ENCODE measurements at regions not wholly inside any gene's neighbourhood (a gene's known extent, or its start where the extent isn't known, plus 50 kb on each side); places are given as distances from the start of the nearest gene placed in this dataset.
"Not testable (repeated sequence)": the region's sequence is repeated elsewhere in the genome, so short reads cannot be mapped to it uniquely, and the experiment has no call there.

- no peak for DNase-seq
Observed at GRCh38 chr3:177889652-177890358, 646.4 kb upstream of the KCNMB2 start.

- no peak for DNase-seq
Observed at GRCh38 chr3:177890359-177890683, 645.9 kb upstream of the KCNMB2 start.

- not testable (repeated sequence) for DNase-seq
Observed at GRCh38 chr3:177891569-177891968, 644.7 kb upstream of the KCNMB2 start.

GRCh38 chr3:177893331-177893730 is 642.9 kb upstream of the KCNMB2 start:
- no peak for DNase-seq

- no peak for DNase-seq
Observed at GRCh38 chr3:177894081-177894728, 642.0 kb upstream of the KCNMB2 start.

GRCh38 chr3:177898185-177898584 is 638.1 kb upstream of the KCNMB2 start:
- no peak for DNase-seq

GRCh38 chr3:177899275-177900067 is 636.8 kb upstream of the KCNMB2 start:
- DNase-seq, result no peak

- no peak for DNase-seq
Observed at GRCh38 chr3:177902876-177903275, 633.4 kb upstream of the KCNMB2 start.

GRCh38 chr3:177904621-177905020 is 631.6 kb upstream of the KCNMB2 start:
- peak; percentile 4 for DNase-seq

GRCh38 chr3:177905173-177906125 is 630.8 kb upstream of the KCNMB2 start:
- peak; percentile 69 for DNase-seq

- peak; percentile 18 for DNase-seq
Observed at GRCh38 chr3:177906126-177906511, 630.1 kb upstream of the KCNMB2 start.

GRCh38 chr3:177906578-177907229 is 629.5 kb upstream of the KCNMB2 start:
- DNase-seq, result no peak

GRCh38 chr3:177909530-177909929 is 626.7 kb upstream of the KCNMB2 start:
- DNase-seq, result not testable (repeated sequence)

- no peak for DNase-seq
Observed at GRCh38 chr3:177914224-177914623, 622.0 kb upstream of the KCNMB2 start.

GRCh38 chr3:177916461-177916860 is 619.8 kb upstream of the KCNMB2 start:
- DNase-seq, result no peak

GRCh38 chr3:177917234-177917861 is 618.9 kb upstream of the KCNMB2 start:
- no peak for DNase-seq

- DNase-seq, result no peak
Observed at GRCh38 chr3:177921153-177921552, 615.1 kb upstream of the KCNMB2 start.

GRCh38 chr3:177924261-177924660 is 612.0 kb upstream of the KCNMB2 start:
- DNase-seq, result no peak

- no peak for DNase-seq
Observed at GRCh38 chr3:177928172-177928873, 607.9 kb upstream of the KCNMB2 start.

GRCh38 chr3:177929310-177929709 is 606.9 kb upstream of the KCNMB2 start:
- no peak for DNase-seq

- DNase-seq, result no peak
Observed at GRCh38 chr3:177930771-177931170, 605.5 kb upstream of the KCNMB2 start.
